NCI-H1105 (cell line): ENCODE measurements at regions not wholly inside any gene's neighbourhood (a gene's known extent, or its start where the extent isn't known, plus 50 kb on each side); places are given as distances from the start of the nearest gene placed in this dataset.

Source experiments
- DNase-seq: peaks from one replicate; lab custom pipeline; 2025; lab: John Stamatoyannopoulos, UW

GRCh38 chr12:111038941-111039340 lies 118.6 kb upstream of the MYL2 start:
- no peak for DNase-seq

- DNase-seq = no peak
Observed at GRCh38 chr12:111038077-111038476, 117.7 kb upstream of the MYL2 start.

DNA sequence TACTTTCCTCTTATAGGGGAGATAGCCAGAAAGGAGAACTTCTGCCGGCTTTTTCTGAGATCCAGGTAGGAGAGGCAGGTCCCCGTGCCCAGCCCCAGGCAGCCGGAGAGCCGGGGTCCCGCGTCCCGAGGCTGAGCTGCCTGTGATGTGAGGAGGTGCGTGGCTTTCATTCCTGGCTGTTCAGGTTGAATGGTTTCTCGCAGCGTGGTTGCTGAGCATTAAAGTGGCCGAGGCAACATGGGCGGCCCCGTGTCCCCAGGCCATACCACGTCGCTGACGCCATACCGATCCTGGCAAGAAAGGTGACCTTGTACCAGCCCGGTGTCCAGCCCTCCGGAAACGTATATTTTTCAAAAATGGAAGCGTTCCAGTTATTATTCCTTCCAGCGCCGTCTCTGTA lies 116.7 kb upstream of the MYL2 start:
- no peak for DNase-seq

DNA sequence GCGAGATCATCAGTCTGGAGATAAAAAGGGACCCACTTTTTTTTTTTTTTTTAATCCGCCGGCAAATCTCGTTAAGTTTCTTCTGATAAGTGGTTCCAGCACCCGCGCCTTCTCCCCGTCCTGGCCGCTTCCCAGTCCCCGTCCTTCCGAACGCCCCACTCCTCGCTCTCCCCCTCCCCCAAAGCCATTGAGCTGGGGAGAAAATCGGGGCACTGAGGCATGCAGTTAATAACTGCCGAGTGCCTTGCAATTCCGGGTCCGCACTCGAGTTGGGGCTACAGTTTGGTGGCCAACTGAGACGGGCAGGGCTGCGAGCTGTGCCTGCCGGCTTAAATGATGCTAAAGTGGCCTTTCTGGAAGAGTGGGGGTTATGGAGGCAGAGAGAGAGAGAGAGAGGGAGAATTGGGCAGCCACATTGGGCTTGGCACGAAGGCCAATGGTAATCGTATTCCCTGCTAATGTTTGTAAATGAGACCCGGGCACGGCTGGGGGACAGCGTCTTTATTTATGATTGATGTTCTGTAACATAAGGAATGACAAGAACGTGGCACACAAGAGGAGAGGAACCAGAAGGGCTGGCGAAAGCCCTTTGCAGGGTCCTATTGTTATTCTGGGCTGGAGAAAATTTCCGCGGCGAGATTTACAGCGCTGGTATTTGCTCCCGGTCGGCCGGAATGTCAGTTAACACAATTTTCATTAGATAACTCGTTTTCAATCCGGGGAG lies 115.4 kb upstream of the MYL2 start:
- peak; percentile 41 for DNase-seq

- peak; percentile 68 for DNase-seq
Observed at GRCh38 chr12:111034886-111035577, 114.7 kb upstream of the MYL2 start.

DNA sequence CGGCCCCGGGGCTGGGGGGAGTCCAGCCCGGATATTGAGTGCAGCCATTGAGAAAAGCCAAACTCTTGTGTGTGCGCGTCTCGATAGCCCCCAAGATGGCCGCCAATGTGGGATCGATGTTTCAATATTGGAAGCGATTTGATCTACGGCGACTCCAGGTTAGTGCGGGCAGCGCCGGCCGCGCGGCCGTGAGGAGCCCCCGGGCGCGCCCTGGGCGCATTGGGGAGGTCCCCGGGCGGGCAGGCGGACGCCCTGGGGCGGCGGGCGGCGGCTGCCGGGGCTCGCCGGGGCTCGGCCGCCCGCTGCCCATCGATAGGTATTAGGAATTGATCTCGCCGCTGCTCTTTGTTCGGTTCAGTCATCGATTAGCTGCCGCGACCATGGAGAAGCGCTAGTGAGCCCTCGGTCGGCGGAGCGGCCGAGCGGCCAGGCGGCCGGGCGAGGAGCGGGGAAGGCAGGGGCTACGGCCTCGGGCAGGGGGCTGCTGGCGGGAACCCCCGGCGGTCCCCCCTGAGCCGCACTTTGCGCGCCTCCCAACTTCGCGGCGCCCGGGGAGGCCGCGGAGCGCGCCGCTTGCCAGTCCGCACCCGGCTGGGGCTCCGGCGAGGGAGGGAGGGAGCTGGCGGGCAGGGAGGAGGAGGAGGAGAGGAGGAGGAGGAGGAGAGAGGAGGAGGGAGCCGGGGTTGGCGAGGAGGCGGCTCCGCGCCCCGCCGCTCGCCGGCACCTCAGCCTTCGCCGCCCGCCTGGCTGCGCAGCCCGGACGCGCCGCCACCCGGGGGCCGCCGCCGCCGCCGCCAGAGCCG lies 113.9 kb upstream of the MYL2 start, which contains the start of gene CUX2:
CUX2 (plus strand) TSS at position 83 of the 803 bp plus-strand sequence.
- DNase-seq = peak; percentile 68

- DNase-seq = peak; percentile 47
Observed at GRCh38 chr12:111033281-111034082, 113.1 kb upstream of the MYL2 start.

DNA sequence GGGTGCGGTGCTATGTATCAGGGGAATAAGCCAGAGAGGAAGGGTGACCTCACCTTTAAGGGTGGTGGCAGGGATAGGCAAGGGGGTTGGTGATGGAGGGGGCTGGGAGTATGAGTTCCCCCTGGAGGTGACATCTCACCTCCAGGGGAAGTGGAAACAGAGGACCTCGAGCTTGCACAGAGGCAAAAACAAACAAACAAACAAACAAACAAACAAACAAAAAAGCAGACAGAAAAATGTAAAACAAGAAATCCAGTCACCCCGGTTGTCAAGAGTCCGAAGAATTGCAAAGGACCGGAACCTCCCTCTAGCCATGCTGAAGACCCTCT lies 112.2 kb upstream of the MYL2 start:
- DNase-seq = no peak

DNA sequence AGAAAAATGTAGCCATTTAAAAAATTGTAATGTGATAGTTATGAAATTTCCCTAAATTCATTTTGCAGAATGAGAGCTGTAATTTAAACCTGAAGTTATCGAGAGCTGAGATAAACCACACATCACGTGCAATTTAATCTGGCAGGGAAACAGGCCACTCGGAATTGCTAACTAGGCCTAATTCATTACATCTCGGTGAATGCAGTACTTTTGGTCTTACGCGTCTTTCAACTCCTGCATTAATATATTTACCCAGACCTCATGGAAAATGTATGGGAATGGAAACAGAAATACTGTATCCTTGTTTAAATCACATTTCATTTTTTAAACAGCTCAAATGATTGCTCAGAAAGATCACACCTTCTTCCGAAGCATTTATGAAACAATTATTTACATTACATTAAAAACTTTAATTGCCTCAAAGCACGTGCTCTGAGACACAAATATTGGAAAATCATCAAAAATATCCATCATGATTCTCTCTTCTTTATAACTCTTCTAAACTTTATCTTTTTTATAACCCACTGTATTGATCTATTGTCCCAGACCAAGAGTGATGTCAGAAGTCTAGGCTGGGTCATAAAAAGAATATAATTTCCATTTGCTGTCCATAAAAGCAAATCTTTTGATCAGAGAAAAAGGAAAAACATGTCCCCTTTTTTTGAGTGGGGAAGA lies 111.7 kb upstream of the MYL2 start:
- DNase-seq = no peak

DNA sequence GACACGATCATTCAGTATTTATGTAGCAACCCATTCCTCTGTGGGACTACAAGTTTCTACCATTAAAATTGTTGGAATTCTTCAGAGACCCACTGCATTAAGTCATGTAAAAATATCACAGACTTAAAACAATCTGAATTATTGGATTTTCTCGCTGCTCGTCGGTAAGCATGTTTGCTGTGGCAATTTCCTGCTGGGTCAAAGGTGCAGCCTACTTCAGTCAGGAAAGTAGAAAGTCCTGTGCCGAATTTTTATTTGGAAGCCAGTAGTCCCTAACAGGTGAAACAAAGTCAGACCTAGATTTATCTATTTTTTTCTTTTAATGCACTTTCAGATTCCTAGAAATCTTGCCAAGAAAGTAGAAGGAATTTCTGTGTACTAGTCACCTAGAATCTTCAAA lies 110.4 kb upstream of the MYL2 start:
- no peak for DNase-seq

- no peak for DNase-seq
Observed at GRCh38 chr12:111029732-111030131, 109.4 kb upstream of the MYL2 start.

- DNase-seq = no peak
Observed at GRCh38 chr12:111029305-111029704, 108.9 kb upstream of the MYL2 start.

DNA sequence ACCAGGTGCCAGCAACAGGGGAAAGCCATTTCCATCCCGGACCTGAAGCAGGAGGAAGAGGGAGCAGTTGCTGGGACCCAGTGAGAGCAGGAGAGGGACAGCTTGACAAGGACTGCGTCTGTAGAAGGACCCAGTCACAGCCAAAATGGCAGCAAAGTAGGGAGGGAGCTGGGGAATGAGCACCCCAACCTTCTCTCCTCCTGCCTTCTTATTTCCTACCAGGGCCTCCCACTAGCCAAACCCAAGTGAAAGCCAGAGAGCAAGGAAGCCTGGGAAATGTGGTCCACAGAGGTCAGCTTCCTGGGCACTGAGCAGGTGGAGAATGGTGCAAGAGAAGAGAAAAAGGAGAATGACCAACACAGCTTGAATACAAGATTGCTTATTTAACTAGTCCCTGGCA lies 108.5 kb upstream of the MYL2 start:
- DNase-seq = no peak

- DNase-seq = no peak
Observed at GRCh38 chr12:111027431-111027830, 107.1 kb upstream of the MYL2 start.

GRCh38 chr12:111025792-111026430 lies 105.5 kb upstream of the MYL2 start:
- DNase-seq = no peak

- DNase-seq = no peak
Observed at GRCh38 chr12:111025301-111025700, 104.9 kb upstream of the MYL2 start.

DNA sequence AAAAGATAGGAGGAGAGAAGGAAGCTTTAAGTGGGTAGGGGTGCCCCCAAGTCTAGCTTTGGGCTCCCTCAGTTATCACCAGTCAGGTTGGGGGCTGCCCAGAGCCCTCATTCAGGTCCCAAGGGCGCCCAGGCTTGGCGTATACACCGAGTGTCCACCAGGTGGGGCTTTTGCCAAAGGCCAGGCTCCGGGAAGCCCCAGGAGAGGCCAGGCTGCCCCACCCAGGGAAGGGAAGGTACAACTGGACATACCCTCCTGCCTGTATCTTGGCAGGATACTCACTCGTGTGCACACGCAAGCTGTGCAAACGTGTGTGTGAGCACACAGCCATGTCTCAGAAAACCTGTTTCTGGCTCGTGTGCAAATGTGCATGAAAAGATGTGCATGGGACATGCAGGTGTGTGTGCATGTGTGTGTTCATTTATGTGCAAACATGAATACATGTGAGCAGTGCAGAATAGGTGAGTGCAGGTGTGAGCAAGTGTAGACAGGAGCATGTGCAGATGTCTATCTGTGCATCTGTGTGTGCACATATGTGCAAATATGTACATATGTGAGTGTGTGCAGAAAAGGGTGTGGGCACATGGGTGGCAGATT lies 103.9 kb upstream of the MYL2 start:
- DNase-seq = peak; percentile 62

GRCh38 chr12:111022386-111022785 lies 102.0 kb upstream of the MYL2 start:
- no peak for DNase-seq

GRCh38 chr12:111014547-111014946 lies 94.2 kb upstream of the MYL2 start:
- no peak for DNase-seq

- no peak for DNase-seq
Observed at GRCh38 chr12:111012918-111013317, 92.5 kb upstream of the MYL2 start.
